RWPE2 (cell line): ENCODE measurements at regions not wholly inside any gene's neighbourhood (a gene's known extent, or its start where the extent isn't known, plus 50 kb on each side); places are given as distances from the start of the nearest gene placed in this dataset.

Source experiments
- ATAC-seq: fragments of 200-7000 bp; cut with Tn5 transposase; 3 replicates; pipeline ENCODE4 v1.9.1; 2021; ENCODE audit warnings: low read depth
- DNase-seq: peaks from one replicate; pipeline ENCODE4 v3.0.0-alpha.2; 2020; ENCODE audit warnings: low spot score
- H3K27ac ChIP-seq: fragments of 450-650 bp; 2 replicates; pipeline ENCODE4 v1.5.1; 2017; ENCODE audit warnings: mild to moderate bottlenecking; ENCODE audit not compliant: poor library complexity, severe bottlenecking
- H3K27me3 ChIP-seq: fragments of 250-450 bp; sonication (Bioruptor Pico); 2 replicates; pipeline ENCODE4 v1.5.1; 2021; ENCODE audit warnings: mild to moderate bottlenecking, moderate library complexity; ENCODE audit not compliant: insufficient read depth, poor library complexity, severe bottlenecking
- H3K36me3 ChIP-seq: fragments of 250-450 bp; sonication (Bioruptor Pico); 2 replicates; pipeline ENCODE4 v1.5.1; 2020; ENCODE audit warnings: low read depth, mild to moderate bottlenecking, moderate library complexity
- H3K4me1 ChIP-seq: fragments of 250-450 bp; sonication (Bioruptor Pico); 2 replicates; pipeline ENCODE4 v1.5.1; 2021; ENCODE audit warnings: mild to moderate bottlenecking, moderate library complexity; ENCODE audit not compliant: insufficient read depth, poor library complexity, severe bottlenecking
- H3K4me3 ChIP-seq: fragments of 250-450 bp; sonication (Bioruptor Pico); 2 replicates; pipeline ENCODE4 v1.5.1; 2021; ENCODE audit warnings: mild to moderate bottlenecking, moderate library complexity; ENCODE audit not compliant: severe bottlenecking
- H3K9me3 ChIP-seq: fragments of 250-450 bp; sonication (Bioruptor Pico); 2 replicates; pipeline ENCODE4 v1.5.1; 2021; ENCODE audit warnings: mild to moderate bottlenecking, moderate library complexity; ENCODE audit not compliant: severe bottlenecking
- TF ChIP-seq, protein P1 (sequence below): fragments of 450-650 bp; IDR thresholded peaks from one replicate; pipeline ENCODE4 v1.5.1; 2017; ENCODE audit warnings: mild to moderate bottlenecking, moderate library complexity; ENCODE audit not compliant: poor library complexity, severe bottlenecking

DNA sequence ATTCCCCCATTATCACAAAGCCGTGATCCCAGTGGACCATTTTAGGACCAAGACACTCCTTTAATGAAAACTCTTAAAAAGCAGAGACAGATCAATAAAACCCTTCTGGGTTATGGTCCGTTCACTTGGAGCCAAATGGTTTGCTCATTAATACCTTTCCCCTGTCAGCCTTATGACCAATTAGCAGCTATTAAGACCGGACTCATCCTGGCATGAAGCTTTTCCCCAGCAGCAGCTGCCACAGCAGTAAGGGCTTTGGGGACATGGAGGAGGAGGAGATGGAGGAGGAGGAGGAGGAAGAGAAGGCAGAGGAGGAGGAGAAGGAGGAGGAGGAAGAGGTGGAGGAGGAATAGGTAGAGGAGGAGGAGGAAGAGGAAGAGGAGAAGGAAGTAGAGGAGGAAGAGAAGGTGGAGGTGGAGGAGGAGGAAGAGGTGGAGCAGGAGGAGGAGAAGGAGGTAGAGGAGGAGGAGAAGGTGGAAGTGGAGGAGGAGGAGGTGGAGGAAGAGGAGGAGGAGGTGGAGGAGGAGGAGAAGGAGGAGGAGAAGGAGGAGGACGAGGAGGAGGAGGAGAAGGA, 50.1 kb upstream of the IRX3 start:
- no peak for ATAC-seq
- TF ChIP-seq, protein P1, sequence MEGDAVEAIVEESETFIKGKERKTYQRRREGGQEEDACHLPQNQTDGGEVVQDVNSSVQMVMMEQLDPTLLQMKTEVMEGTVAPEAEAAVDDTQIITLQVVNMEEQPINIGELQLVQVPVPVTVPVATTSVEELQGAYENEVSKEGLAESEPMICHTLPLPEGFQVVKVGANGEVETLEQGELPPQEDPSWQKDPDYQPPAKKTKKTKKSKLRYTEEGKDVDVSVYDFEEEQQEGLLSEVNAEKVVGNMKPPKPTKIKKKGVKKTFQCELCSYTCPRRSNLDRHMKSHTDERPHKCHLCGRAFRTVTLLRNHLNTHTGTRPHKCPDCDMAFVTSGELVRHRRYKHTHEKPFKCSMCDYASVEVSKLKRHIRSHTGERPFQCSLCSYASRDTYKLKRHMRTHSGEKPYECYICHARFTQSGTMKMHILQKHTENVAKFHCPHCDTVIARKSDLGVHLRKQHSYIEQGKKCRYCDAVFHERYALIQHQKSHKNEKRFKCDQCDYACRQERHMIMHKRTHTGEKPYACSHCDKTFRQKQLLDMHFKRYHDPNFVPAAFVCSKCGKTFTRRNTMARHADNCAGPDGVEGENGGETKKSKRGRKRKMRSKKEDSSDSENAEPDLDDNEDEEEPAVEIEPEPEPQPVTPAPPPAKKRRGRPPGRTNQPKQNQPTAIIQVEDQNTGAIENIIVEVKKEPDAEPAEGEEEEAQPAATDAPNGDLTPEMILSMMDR = no peak
- no peaks in the 10 kb centered on the region for H3K27me3 ChIP-seq
- H3K27ac ChIP-seq = no peak overlapping the region
- DNase-seq = no peak
- H3K4me1 ChIP-seq = peaks cover 7% of the 10 kb centered on the region
- H3K9me3 ChIP-seq = no peaks in the 10 kb centered on the region
- no peak overlapping the region for H3K4me3 ChIP-seq
- H3K36me3 ChIP-seq = no peaks in the 10 kb centered on the region
